Mesendoderm (in vitro differentiated cells): ENCODE measurements at regions not wholly inside any gene's neighbourhood (a gene's known extent, or its start where the extent isn't known, plus 50 kb on each side); places are given as distances from the start of the nearest gene placed in this dataset.

Experiments used
- DNase-seq: peaks from one replicate; pipeline ENCODE4 v3.0.0; 2013
- H2AK5ac ChIP-seq: 2 replicates; pipeline ENCODE4 v1.6.1; 2013; ENCODE audit warnings: low read length, inconsistent platforms
- H2BK120ac ChIP-seq: 2 replicates; pipeline ENCODE4 v1.6.1; 2013; ENCODE audit warnings: low read depth, mild to moderate bottlenecking, low read length, moderate library complexity, mixed read lengths
- H2BK15ac ChIP-seq: replicated peaks from 2 replicates; pipeline ENCODE4 v1.6.1; 2013; ENCODE audit warnings: low read depth, mild to moderate bottlenecking, moderate library complexity
- H2BK5ac ChIP-seq: 2 replicates; pipeline ENCODE4 v1.6.1; 2013; ENCODE audit warnings: low read length, inconsistent platforms
- H3K18ac ChIP-seq: 2 replicates; pipeline ENCODE4 v1.6.1; 2013; ENCODE audit warnings: mild to moderate bottlenecking, low read length, mixed read lengths
- H3K23ac ChIP-seq: one replicate; pipeline ENCODE4 v1.6.1; 2013; ENCODE audit warnings: low read length
- H3K27ac ChIP-seq: 2 replicates; pipeline ENCODE4 v1.5.1; 2013; ENCODE audit warnings: low read depth, mild to moderate bottlenecking, inconsistent platforms, low read length, moderate library complexity
- H3K27me3 ChIP-seq: 2 replicates; pipeline ENCODE4 v1.6.1; 2013; ENCODE audit warnings: low read length, control low read depth, mild to moderate bottlenecking, inconsistent platforms; ENCODE audit not compliant: insufficient read depth, poor library complexity
- H3K36me3 ChIP-seq: 2 replicates; pipeline ENCODE4 v1.6.1; 2013; ENCODE audit warnings: low read length, inconsistent platforms; ENCODE audit not compliant: control insufficient read depth, insufficient read depth
- H3K4ac ChIP-seq: one replicate; pipeline ENCODE4 v1.6.1; 2013; ENCODE audit warnings: low read depth, mild to moderate bottlenecking, low read length, moderate library complexity
- H3K4me1 ChIP-seq: 2 replicates; pipeline ENCODE4 v1.6.1; 2013; ENCODE audit warnings: low read depth, low read length, inconsistent platforms; ENCODE audit not compliant: control insufficient read depth
- H3K4me2 ChIP-seq: 2 replicates; pipeline ENCODE4 v1.6.1; 2013; ENCODE audit warnings: low read length
- H3K4me3 ChIP-seq: 2 replicates; pipeline ENCODE4 v1.5.1; 2013; ENCODE audit warnings: mild to moderate bottlenecking, low read length
- H3K56ac ChIP-seq: one replicate; pipeline ENCODE4 v1.6.1; 2013; ENCODE audit warnings: low read length
- H3K79me1 ChIP-seq: 2 replicates; pipeline ENCODE4 v1.6.1; 2013; ENCODE audit warnings: low read length, inconsistent platforms
- H3K79me2 ChIP-seq: 2 replicates; pipeline ENCODE4 v1.6.1; 2013; ENCODE audit warnings: mild to moderate bottlenecking, low read length; ENCODE audit not compliant: control insufficient read depth, insufficient read depth
- H3K9ac ChIP-seq: 2 replicates; pipeline ENCODE4 v1.6.1; 2013; ENCODE audit warnings: low read length, inconsistent platforms
- H4K5ac ChIP-seq: one replicate; pipeline ENCODE4 v1.6.1; 2013; ENCODE audit warnings: low read length
- H4K8ac ChIP-seq: one replicate; pipeline ENCODE4 v1.6.1; 2013; ENCODE audit warnings: low read depth, mild to moderate bottlenecking, control low read depth, low read length, moderate library complexity
- WGBS: extraction: QIAGEN DNeasy Blood & Tissue Kit; methylation state at CpG from one replicate; pipeline ENCODE4 v1.1.7; 2013; ENCODE audit warnings: low lambda C conversion rate, missing lambda C conversion rate; ENCODE audit not compliant: insufficient coverage; ENCODE audit errors: extremely low coverage; 5-methylcytosine and 5-hydroxymethylcytosine counted together

DNA sequence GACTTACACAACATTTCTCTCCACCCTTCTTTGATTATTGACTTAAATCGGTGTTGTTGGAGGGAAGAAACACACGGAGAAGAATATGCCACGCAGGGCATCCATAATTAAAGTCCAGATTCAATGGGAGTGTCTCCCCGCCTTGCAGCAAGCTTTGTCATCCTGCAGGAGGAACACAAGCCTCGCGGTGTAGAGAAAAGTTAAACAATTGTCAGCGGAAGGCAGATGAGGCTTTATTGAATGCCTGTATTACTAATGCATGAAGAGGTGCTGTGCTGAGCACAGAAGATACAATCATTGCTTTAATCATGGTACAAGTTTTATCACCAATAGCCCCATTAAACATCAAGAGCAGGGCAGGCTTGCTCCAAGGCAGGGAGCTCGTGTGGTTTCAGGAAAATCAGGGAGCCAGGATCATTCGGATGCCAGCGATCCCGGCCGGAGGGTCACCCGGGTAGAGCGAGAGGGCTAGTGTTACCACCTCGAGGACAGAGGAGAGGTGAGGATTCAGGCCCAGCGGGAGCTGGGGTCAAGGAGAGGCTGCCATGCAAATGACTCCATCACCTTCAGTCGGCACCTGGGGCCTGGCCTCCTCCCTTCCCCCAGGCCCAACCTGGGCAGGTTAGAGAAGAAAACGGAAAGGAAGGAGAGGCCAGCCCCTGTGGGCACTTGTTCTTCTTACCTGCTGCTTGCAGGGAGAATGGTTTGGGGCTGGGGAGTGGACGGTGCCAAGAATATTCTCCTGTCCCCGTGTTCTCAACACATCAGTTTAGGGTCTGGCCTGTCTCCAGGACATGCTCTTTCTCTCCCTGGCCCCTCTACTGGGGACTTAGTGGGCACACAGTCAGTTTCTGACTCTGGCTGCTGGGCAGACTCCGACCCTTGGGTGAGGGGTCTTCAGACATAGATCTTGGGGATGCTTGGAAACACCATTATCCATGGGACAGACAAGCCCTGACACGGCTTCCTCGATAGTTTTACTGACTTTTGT lies 289.5 kb downstream of the IRX2 start:
- no peak overlapping the region for H3K56ac ChIP-seq
- no peaks in the 10 kb centered on the region for H3K4me1 ChIP-seq
- H3K4ac ChIP-seq: no peak overlapping the region
- H3K4me3 ChIP-seq: no peak overlapping the region
- H3K79me2 ChIP-seq: no peaks in the 10 kb centered on the region
- H3K23ac ChIP-seq: no peak overlapping the region
- no peaks in the 10 kb centered on the region for H3K27me3 ChIP-seq
- no peak overlapping the region for H3K27ac ChIP-seq
- H2BK5ac ChIP-seq: no peak overlapping the region
- H4K5ac ChIP-seq: no peak overlapping the region
- H3K79me1 ChIP-seq: no peaks in the 10 kb centered on the region
- no peak overlapping the region for H2AK5ac ChIP-seq
- H2BK15ac ChIP-seq: no peak overlapping the region
- H3K18ac ChIP-seq: no peak overlapping the region
- H2BK120ac ChIP-seq: no peak overlapping the region
- no peak overlapping the region for H3K9ac ChIP-seq
- no peaks in the 10 kb centered on the region for H3K36me3 ChIP-seq
- H3K4me2 ChIP-seq: no peak overlapping the region
- no peak overlapping the region for H4K8ac ChIP-seq
- WGBS: no CpG with 5 or more reads among the region's 23 CpGs
- no peak for DNase-seq

DNA sequence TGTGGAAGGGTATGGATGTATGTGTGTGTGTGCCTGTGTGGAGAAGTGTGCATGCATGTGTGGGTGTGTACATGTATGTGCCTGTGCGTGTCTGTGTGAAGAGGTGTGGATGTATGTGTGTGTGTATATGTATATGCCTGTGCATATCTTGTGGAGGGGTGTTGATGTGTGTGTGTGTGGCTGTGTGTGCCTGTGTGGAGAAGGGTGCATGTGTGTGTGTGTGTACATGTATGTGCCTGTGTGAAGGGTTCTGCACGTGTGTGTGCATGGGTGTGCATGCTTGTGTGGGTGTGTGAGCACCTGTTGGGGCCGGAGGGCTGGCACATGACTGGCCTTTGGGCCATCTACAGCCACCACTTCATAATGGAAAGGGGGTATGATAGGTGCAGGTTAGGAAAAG lies 291.4 kb downstream of the IRX2 start:
- no CpG with 5 or more reads among the region's 3 CpGs for WGBS
- no peaks in the 10 kb centered on the region for H3K27me3 ChIP-seq
- H2BK15ac ChIP-seq: no peak overlapping the region
- H2AK5ac ChIP-seq: no peak overlapping the region
- H3K56ac ChIP-seq: no peak overlapping the region
- H4K8ac ChIP-seq: no peak overlapping the region
- no peak for DNase-seq
- no peak overlapping the region for H2BK5ac ChIP-seq
- no peak overlapping the region for H3K4ac ChIP-seq
- H3K23ac ChIP-seq: no peak overlapping the region
- no peak overlapping the region for H3K9ac ChIP-seq
- no peaks in the 10 kb centered on the region for H3K79me2 ChIP-seq
- H3K79me1 ChIP-seq: no peaks in the 10 kb centered on the region
- H3K4me1 ChIP-seq: no peaks in the 10 kb centered on the region
- no peaks in the 10 kb centered on the region for H3K36me3 ChIP-seq
- no peak overlapping the region for H3K18ac ChIP-seq
- H4K5ac ChIP-seq: no peak overlapping the region
- H3K4me2 ChIP-seq: no peak overlapping the region
- H2BK120ac ChIP-seq: no peak overlapping the region
- H3K4me3 ChIP-seq: no peak overlapping the region
- no peak overlapping the region for H3K27ac ChIP-seq

DNA sequence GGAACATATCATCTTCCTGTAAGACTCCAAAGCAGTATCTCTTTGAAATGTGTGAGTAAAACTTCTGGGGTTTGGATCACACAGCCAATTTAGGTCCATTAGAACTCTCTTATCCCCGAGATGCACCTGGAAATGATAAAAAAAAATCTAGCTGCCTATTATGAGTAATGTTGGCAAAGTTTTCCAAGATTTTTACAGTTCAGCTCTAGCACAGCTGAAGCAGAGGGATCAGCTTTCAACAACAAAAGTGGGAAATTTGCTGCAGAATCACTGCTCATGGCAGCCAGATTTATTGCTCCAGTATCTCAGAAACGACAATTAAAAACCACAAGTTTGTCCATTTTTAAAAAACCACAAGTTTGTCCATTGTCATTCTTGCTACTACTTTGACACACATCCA lies 292.2 kb downstream of the IRX2 start:
- H2BK120ac ChIP-seq: no peak overlapping the region
- H4K8ac ChIP-seq: no peak overlapping the region
- no peaks in the 10 kb centered on the region for H3K36me3 ChIP-seq
- H2AK5ac ChIP-seq: no peak overlapping the region
- H3K18ac ChIP-seq: no peak overlapping the region
- H3K4me3 ChIP-seq: no peak overlapping the region
- no peak for DNase-seq
- H3K56ac ChIP-seq: no peak overlapping the region
- no peak overlapping the region for H2BK5ac ChIP-seq
- WGBS: no CpG with 5 or more reads among the region's 2 CpGs
- no peak overlapping the region for H2BK15ac ChIP-seq
- H3K27ac ChIP-seq: no peak overlapping the region
- no peak overlapping the region for H3K4me2 ChIP-seq
- H3K23ac ChIP-seq: no peak overlapping the region
- H3K27me3 ChIP-seq: no peaks in the 10 kb centered on the region
- H3K4me1 ChIP-seq: no peaks in the 10 kb centered on the region
- H3K79me2 ChIP-seq: no peaks in the 10 kb centered on the region
- H3K79me1 ChIP-seq: no peaks in the 10 kb centered on the region
- no peak overlapping the region for H3K4ac ChIP-seq
- H3K9ac ChIP-seq: no peak overlapping the region
- H4K5ac ChIP-seq: no peak overlapping the region

DNA sequence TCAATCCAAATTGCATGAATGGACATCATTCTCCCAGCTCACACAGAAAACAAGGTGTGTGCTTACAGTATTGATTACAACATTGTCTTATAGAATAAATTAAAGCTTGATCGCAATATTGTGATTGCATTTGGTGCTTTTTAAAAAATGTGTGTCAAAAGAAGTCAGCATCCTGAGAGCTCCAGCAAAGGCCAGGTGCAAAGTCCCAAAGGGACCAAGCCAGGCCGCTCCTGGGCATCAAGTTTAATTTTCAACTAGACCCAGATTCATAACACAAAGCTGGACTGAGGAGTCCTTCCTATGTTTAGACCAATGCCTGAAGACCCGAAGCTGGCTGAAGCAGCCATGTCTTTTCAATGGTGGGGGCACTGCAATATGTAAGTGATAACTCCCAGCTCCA lies 295.6 kb downstream of the IRX2 start:
- Histone ChIP-seq H2BK5ac (no peak overlapping the region), H3K36me3 (no peaks in the 10 kb centered on the region), H4K8ac (no peak overlapping the region), H3K79me1 (no peaks in the 10 kb centered on the region), H2BK120ac (no peak overlapping the region), H3K56ac (no peak overlapping the region), H2BK15ac (no peak overlapping the region), H3K4me1 (no peaks in the 10 kb centered on the region), H3K9ac (no peak overlapping the region), H3K4me2 (no peak overlapping the region), H2AK5ac (no peak overlapping the region), H3K27ac (no peak overlapping the region), H3K79me2 (no peaks in the 10 kb centered on the region), H3K4me3 (no peak overlapping the region), H3K27me3 (no peaks in the 10 kb centered on the region), H4K5ac (no peak overlapping the region), H3K4ac (no peak overlapping the region), H3K18ac (no peak overlapping the region), H3K23ac (no peak overlapping the region)
- no CpG with 5 or more reads among the region's 3 CpGs for WGBS
- DNase-seq: no peak

DNA sequence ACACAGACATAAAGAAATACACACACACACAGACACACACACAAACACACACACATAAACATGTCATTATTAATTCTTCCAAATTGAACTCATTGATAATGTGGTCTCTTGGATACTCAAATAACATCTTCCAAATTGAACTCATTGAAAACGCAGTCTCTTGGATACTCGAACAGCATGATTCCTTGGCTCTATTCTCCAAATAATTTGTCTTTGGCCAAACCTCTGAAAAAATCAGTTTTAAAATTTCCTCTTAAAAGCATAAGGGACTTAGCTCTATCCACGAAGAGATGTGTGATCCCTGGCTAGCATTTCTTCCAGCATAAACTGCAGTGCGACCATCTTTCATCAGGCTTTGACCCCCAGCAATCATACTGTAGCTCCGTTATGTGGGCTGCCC lies 296.6 kb downstream of the IRX2 start:
- Histone ChIP-seq H3K9ac (no peak overlapping the region), H3K79me1 (no peaks in the 10 kb centered on the region), H3K4me2 (no peak overlapping the region), H4K5ac (no peak overlapping the region), H3K79me2 (no peaks in the 10 kb centered on the region), H3K27me3 (no peaks in the 10 kb centered on the region), H3K23ac (no peak overlapping the region), H3K56ac (no peak overlapping the region), H2AK5ac (no peak overlapping the region), H3K4me1 (no peaks in the 10 kb centered on the region), H2BK120ac (no peak overlapping the region), H3K18ac (no peak overlapping the region), H2BK5ac (no peak overlapping the region), H4K8ac (no peak overlapping the region), H3K4me3 (no peak overlapping the region), H2BK15ac (no peak overlapping the region), H3K4ac (no peak overlapping the region), H3K36me3 (no peaks in the 10 kb centered on the region), H3K27ac (no peak overlapping the region)
- WGBS: no CpG with 5 or more reads among the region's 5 CpGs
- no peak for DNase-seq

DNA sequence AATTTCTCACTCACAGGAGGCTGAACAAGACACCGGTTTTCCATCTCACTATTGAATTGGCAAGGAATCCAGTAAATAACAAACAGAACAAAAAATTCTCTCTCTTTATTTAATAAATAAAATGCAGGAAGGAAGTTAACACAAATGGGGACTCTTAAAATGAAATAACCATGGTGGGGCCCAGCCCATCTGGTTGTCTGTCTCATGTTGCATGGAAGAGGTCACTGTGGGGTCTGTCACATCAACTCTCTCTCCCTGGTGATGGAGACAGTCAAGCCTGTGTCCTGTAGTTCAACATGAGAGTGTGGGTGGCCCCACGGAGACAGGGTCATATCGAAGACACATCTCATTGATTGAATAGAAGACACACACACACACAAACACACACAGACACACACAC lies 297.7 kb downstream of the IRX2 start:
- H2BK5ac ChIP-seq: no peak overlapping the region
- H3K23ac ChIP-seq: no peak overlapping the region
- H2BK15ac ChIP-seq: no peak overlapping the region
- H3K27ac ChIP-seq: no peak overlapping the region
- H3K4me1 ChIP-seq: no peaks in the 10 kb centered on the region
- no peak overlapping the region for H3K9ac ChIP-seq
- no peak overlapping the region for H2AK5ac ChIP-seq
- no peak overlapping the region for H3K18ac ChIP-seq
- no peaks in the 10 kb centered on the region for H3K36me3 ChIP-seq
- no peaks in the 10 kb centered on the region for H3K79me2 ChIP-seq
- H3K4ac ChIP-seq: no peak overlapping the region
- H3K79me1 ChIP-seq: no peaks in the 10 kb centered on the region
- no peak overlapping the region for H4K8ac ChIP-seq
- no peak overlapping the region for H4K5ac ChIP-seq
- no peak overlapping the region for H3K56ac ChIP-seq
- DNase-seq: no peak
- H2BK120ac ChIP-seq: no peak overlapping the region
- no peak overlapping the region for H3K4me2 ChIP-seq
- WGBS: no CpG with 5 or more reads among the region's 3 CpGs
- no peak overlapping the region for H3K4me3 ChIP-seq
- no peaks in the 10 kb centered on the region for H3K27me3 ChIP-seq
